CD4-positive, alpha-beta memory T cell (primary cell): ENCODE measurements at regions not wholly inside any gene's neighbourhood (a gene's known extent, or its start where the extent isn't known, plus 50 kb on each side); places are given as distances from the start of the nearest gene placed in this dataset.

ENCODE experiments used
- CTCF ChIA-PET: fragments of 350-600 bp; sonication (Branson Sonifier 250); formaldehyde crosslinking; loops from one replicate; lab custom pipeline; 2021; ENCODE audit warnings: inconsistent platforms; ENCODE audit not compliant: partially characterized antibody; lab: Charles Lee
- POLR2A ChIA-PET: fragments of 350-600 bp; sonication (Branson Sonifier 250); formaldehyde crosslinking; loops from one replicate; lab custom pipeline; 2021; ENCODE audit not compliant: partially characterized antibody; lab: Charles Lee
- DNase-seq, 5 donors: peaks; one replicate each; pipeline versions ENCODE4 v3.0.0 to v3.0.0-alpha.2; 2020 to 2022; ENCODE audit warnings: mixed read lengths in 1 of 5
- H3K27ac ChIP-seq: one replicate; pipeline ENCODE4 v1.7.0; 2013; ENCODE audit warnings: low read depth, low read length
- H3K27me3 ChIP-seq: 2 replicates; pipeline ENCODE4 v1.7.0; 2013; ENCODE audit warnings: mild to moderate bottlenecking, low read length, moderate library complexity; ENCODE audit not compliant: insufficient read depth
- H3K36me3 ChIP-seq: 2 replicates; pipeline ENCODE4 v1.7.0; 2013; ENCODE audit warnings: mild to moderate bottlenecking, low read length, moderate library complexity; ENCODE audit not compliant: insufficient read depth
- H3K4me1 ChIP-seq: 2 replicates; pipeline ENCODE4 v1.7.0; 2013; ENCODE audit warnings: mild to moderate bottlenecking, low read length, moderate library complexity; ENCODE audit not compliant: insufficient read depth
- H3K4me3 ChIP-seq, 2 donors: one replicate each; pipeline ENCODE4 v1.7.0; 2013; ENCODE audit warnings: low read length in 2 of 2, mild to moderate bottlenecking in 1 of 2
- H3K9me3 ChIP-seq, 2 donors: one replicate each; pipeline ENCODE4 v1.7.0; 2013; ENCODE audit warnings: low read length in 2 of 2, control low read depth in 1 of 2; ENCODE audit not compliant: control insufficient read depth in 1 of 2
- H3K27ac Mint-ChIP-seq, 7 donors: one replicate each; pipeline ENCODE4 v1.8.0; 2020 to 2021; ENCODE audit warnings: mixed read lengths in 7 of 7, mild to moderate bottlenecking in 6 of 7, inconsistent platforms in 3 of 7, moderate library complexity in 3 of 7
- H3K27me3 Mint-ChIP-seq, 2 donors: one replicate each; pipeline ENCODE4 v1.8.0; 2020 to 2021; ENCODE audit warnings: mixed read lengths in 2 of 2
- H3K36me3 Mint-ChIP-seq, 2 donors: one replicate each; pipeline ENCODE4 v1.8.0; 2020 to 2021; ENCODE audit warnings: mixed read lengths in 2 of 2, inconsistent platforms in 1 of 2, mild to moderate bottlenecking in 1 of 2
- H3K4me1 Mint-ChIP-seq, 4 donors: one replicate each; pipeline ENCODE4 v1.8.0; 2020 to 2021; ENCODE audit warnings: mixed read lengths in 4 of 4, mild to moderate bottlenecking in 1 of 4
- H3K4me3 Mint-ChIP-seq, 8 donors: one replicate each; pipeline ENCODE4 v1.8.0; 2020 to 2021; ENCODE audit warnings: mixed read lengths in 8 of 8, mild to moderate bottlenecking in 7 of 8, moderate library complexity in 6 of 8, inconsistent platforms in 3 of 8
- H3K9me3 Mint-ChIP-seq, 8 donors: one replicate each; pipeline ENCODE4 v1.8.0; 2020 to 2021; ENCODE audit warnings: mixed read lengths in 8 of 8, mild to moderate bottlenecking in 5 of 8, inconsistent platforms in 3 of 8, moderate library complexity in 1 of 8
- intact Hi-C: fragments of 100-400 bp; cut with micrococcal nuclease; formaldehyde crosslinking; loops from one replicate; pipeline ENCODE4 v1.15.1; 2023

- H3K27me3 ChIP-seq = no peaks in the 10 kb centered on the region
- Mint-ChIP-seq H3K4me1 (peaks cover 17 to 39% (median 20%) of the 10 kb centered on the region in 4 donors), H3K36me3 (peaks cover 0 to 3% of the 10 kb centered on the region in 2 donors), H3K4me3 (peak overlapping the region in 2 of 8 donors; percentile 6 to 52), H3K27me3 (peaks cover 2 to 5% of the 10 kb centered on the region in 2 donors), H3K9me3 (peaks cover 0 to 9% (median 3%) of the 10 kb centered on the region in 8 donors), H3K27ac (no peak overlapping the region)
- no peaks in the 10 kb centered on the region for H3K36me3 ChIP-seq
- no peak for DNase-seq
- POLR2A ChIA-PET = no interaction called here
- CTCF ChIA-PET = interaction anchor here (1.4 kb wide), 1 partner anchor 32 kb away, joined by 3 read pairs; no protein-coding TSS in a partner anchor
- no peaks in the 10 kb centered on the region for H3K9me3 ChIP-seq
- intact Hi-C loops = no loop called here
- H3K4me3 ChIP-seq = no peak overlapping the region
- peaks cover 14% of the 10 kb centered on the region for H3K4me1 ChIP-seq
- H3K27ac ChIP-seq = no peak overlapping the region
Measured at GRCh38 chr14:97250931-97251330, 453.7 kb downstream of the VRK1 start.

- Histone ChIP-seq H3K9me3 (no peaks in the 10 kb centered on the region), H3K4me3 (no peak overlapping the region), H3K36me3 (no peaks in the 10 kb centered on the region), H3K27me3 (no peaks in the 10 kb centered on the region), H3K27ac (no peak overlapping the region), H3K4me1 (peaks cover 14% of the 10 kb centered on the region)
- peaks cover 0 to 3% of the 10 kb centered on the region in 2 donors for H3K36me3 Mint-ChIP-seq
- H3K4me1 Mint-ChIP-seq = peaks cover 17 to 39% (median 20%) of the 10 kb centered on the region in 4 donors
- peaks cover 0 to 9% (median 3%) of the 10 kb centered on the region in 8 donors for H3K9me3 Mint-ChIP-seq
- peak overlapping the region in 4 of 8 donors; percentile 0 to 38 (median 4) for H3K4me3 Mint-ChIP-seq
- H3K27me3 Mint-ChIP-seq = peaks cover 0 to 5% of the 10 kb centered on the region in 2 donors
- peak in 1 of 5 donors; percentile 3 for DNase-seq
- ChIA-PET POLR2A (no interaction called here), CTCF (no interaction called here)
- H3K27ac Mint-ChIP-seq = peak overlapping the region in 4 of 7 donors; percentile 1 to 71 (median 44)
- intact Hi-C loops = no loop called here
Measured at GRCh38 chr14:97251491-97252155, 454.4 kb downstream of the VRK1 start.

- ChIA-PET POLR2A (no interaction called here), CTCF (no interaction called here)
- H3K4me3 Mint-ChIP-seq = peak overlapping the region in 2 of 8 donors; percentile 16 to 52
- H3K9me3 Mint-ChIP-seq = peaks cover 0 to 9% (median 3%) of the 10 kb centered on the region in 8 donors
- Histone ChIP-seq H3K4me3 (no peak overlapping the region), H3K36me3 (no peaks in the 10 kb centered on the region), H3K27me3 (no peaks in the 10 kb centered on the region), H3K27ac (no peak overlapping the region), H3K4me1 (peaks cover 14% of the 10 kb centered on the region), H3K9me3 (no peaks in the 10 kb centered on the region)
- DNase-seq = no peak
- H3K27ac Mint-ChIP-seq = peak overlapping the region in 1 of 7 donors; percentile 38
- intact Hi-C loops = no loop called here
- H3K27me3 Mint-ChIP-seq = peaks cover 0 to 3% of the 10 kb centered on the region in 2 donors
- H3K4me1 Mint-ChIP-seq = peaks cover 17 to 39% (median 20%) of the 10 kb centered on the region in 4 donors
- peaks cover 0 to 3% of the 10 kb centered on the region in 2 donors for H3K36me3 Mint-ChIP-seq
Measured at GRCh38 chr14:97253756-97254155, 456.6 kb downstream of the VRK1 start.

GRCh38 chr14:97262336-97262735 is 465.2 kb downstream of the VRK1 start:
- H3K27me3 ChIP-seq = no peaks in the 10 kb centered on the region
- Mint-ChIP-seq H3K36me3 (no peaks in the 10 kb centered on the region), H3K9me3 (peaks cover 0 to 4% (median 0%) of the 10 kb centered on the region in 8 donors), H3K4me1 (no peaks in the 10 kb centered on the region), H3K27me3 (peaks cover 0 to under 1% of the 10 kb centered on the region in 2 donors), H3K4me3 (no peak overlapping the region), H3K27ac (no peak overlapping the region)
- no peaks in the 10 kb centered on the region for H3K9me3 ChIP-seq
- H3K4me3 ChIP-seq = no peak overlapping the region
- H3K36me3 ChIP-seq = no peaks in the 10 kb centered on the region
- intact Hi-C loops = no loop called here
- ChIA-PET POLR2A (no interaction called here), CTCF (no interaction called here)
- DNase-seq = no peak
- H3K4me1 ChIP-seq = no peaks in the 10 kb centered on the region
- H3K27ac ChIP-seq = no peak overlapping the region

- no peak overlapping the region for H3K4me3 Mint-ChIP-seq
- POLR2A ChIA-PET = no interaction called here
- Histone ChIP-seq H3K4me1 (no peaks in the 10 kb centered on the region), H3K36me3 (no peaks in the 10 kb centered on the region), H3K27ac (no peak overlapping the region), H3K4me3 (no peak overlapping the region), H3K27me3 (no peaks in the 10 kb centered on the region), H3K9me3 (no peaks in the 10 kb centered on the region)
- no peaks in the 10 kb centered on the region for H3K4me1 Mint-ChIP-seq
- H3K27me3 Mint-ChIP-seq = no peaks in the 10 kb centered on the region
- no peak overlapping the region for H3K27ac Mint-ChIP-seq
- no peak for DNase-seq
- CTCF ChIA-PET = no interaction called here
- H3K9me3 Mint-ChIP-seq = peaks cover 0 to 4% (median 0%) of the 10 kb centered on the region in 8 donors
- no peaks in the 10 kb centered on the region for H3K36me3 Mint-ChIP-seq
- intact Hi-C loops = no loop called here
Measured at GRCh38 chr14:97264516-97265230, 467.5 kb downstream of the VRK1 start.

GRCh38 chr14:97266653-97267052 is 469.5 kb downstream of the VRK1 start:
- intact Hi-C loops = no loop called here
- no peak overlapping the region for H3K27ac ChIP-seq
- H3K4me3 Mint-ChIP-seq = no peak overlapping the region
- H3K4me1 Mint-ChIP-seq = no peaks in the 10 kb centered on the region
- no peaks in the 10 kb centered on the region for H3K36me3 Mint-ChIP-seq
- H3K27me3 Mint-ChIP-seq = peaks cover 0 to 3% of the 10 kb centered on the region in 2 donors
- no peaks in the 10 kb centered on the region for H3K4me1 ChIP-seq
- H3K27me3 ChIP-seq = no peaks in the 10 kb centered on the region
- no peak overlapping the region for H3K4me3 ChIP-seq
- DNase-seq = no peak
- peaks cover 0 to 4% (median 0%) of the 10 kb centered on the region in 8 donors for H3K9me3 Mint-ChIP-seq
- ChIA-PET POLR2A (no interaction called here), CTCF (no interaction called here)
- no peaks in the 10 kb centered on the region for H3K9me3 ChIP-seq
- no peak overlapping the region for H3K27ac Mint-ChIP-seq
- no peaks in the 10 kb centered on the region for H3K36me3 ChIP-seq

- Histone ChIP-seq H3K9me3 (no peaks in the 10 kb centered on the region), H3K36me3 (no peaks in the 10 kb centered on the region), H3K4me3 (no peak overlapping the region), H3K27me3 (no peaks in the 10 kb centered on the region), H3K4me1 (no peaks in the 10 kb centered on the region), H3K27ac (no peak overlapping the region)
- no peak overlapping the region for H3K4me3 Mint-ChIP-seq
- intact Hi-C loops = no loop called here
- CTCF ChIA-PET = no interaction called here
- H3K9me3 Mint-ChIP-seq = no peaks in the 10 kb centered on the region
- H3K27me3 Mint-ChIP-seq = peaks cover 0 to 3% of the 10 kb centered on the region in 2 donors
- no peak overlapping the region for H3K27ac Mint-ChIP-seq
- H3K36me3 Mint-ChIP-seq = no peaks in the 10 kb centered on the region
- POLR2A ChIA-PET = no interaction called here
- no peaks in the 10 kb centered on the region for H3K4me1 Mint-ChIP-seq
- no peak for DNase-seq
Measured at GRCh38 chr14:97267509-97267908, 470.3 kb downstream of the VRK1 start.
